ENCODE measurements at regions not wholly inside any gene's neighbourhood (a gene's known extent, or its start where the extent isn't known, plus 50 kb on each side); places are given as distances from the start of the nearest gene placed in this dataset.

DNA sequence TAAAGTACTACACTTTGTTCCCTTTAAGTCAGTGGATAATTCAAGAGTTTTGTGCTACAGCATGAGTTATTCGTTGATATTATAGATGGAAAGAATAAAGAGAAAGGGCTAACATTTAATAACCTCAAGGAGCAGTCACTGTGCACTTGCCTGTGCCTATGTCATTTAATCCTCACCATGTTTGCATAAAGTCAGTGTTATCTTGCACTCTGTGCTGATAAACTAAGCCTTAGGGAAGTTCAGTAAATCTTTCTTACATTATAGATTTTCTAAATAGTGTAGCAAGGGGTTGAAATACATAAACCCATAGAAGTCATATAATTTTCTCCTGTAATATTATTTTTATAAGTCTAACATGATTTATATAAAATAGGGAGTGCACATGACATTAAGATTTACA is 103.1 kb downstream of the TMEM26 start (continued):
- TF ChIP-seq, protein P1, sequence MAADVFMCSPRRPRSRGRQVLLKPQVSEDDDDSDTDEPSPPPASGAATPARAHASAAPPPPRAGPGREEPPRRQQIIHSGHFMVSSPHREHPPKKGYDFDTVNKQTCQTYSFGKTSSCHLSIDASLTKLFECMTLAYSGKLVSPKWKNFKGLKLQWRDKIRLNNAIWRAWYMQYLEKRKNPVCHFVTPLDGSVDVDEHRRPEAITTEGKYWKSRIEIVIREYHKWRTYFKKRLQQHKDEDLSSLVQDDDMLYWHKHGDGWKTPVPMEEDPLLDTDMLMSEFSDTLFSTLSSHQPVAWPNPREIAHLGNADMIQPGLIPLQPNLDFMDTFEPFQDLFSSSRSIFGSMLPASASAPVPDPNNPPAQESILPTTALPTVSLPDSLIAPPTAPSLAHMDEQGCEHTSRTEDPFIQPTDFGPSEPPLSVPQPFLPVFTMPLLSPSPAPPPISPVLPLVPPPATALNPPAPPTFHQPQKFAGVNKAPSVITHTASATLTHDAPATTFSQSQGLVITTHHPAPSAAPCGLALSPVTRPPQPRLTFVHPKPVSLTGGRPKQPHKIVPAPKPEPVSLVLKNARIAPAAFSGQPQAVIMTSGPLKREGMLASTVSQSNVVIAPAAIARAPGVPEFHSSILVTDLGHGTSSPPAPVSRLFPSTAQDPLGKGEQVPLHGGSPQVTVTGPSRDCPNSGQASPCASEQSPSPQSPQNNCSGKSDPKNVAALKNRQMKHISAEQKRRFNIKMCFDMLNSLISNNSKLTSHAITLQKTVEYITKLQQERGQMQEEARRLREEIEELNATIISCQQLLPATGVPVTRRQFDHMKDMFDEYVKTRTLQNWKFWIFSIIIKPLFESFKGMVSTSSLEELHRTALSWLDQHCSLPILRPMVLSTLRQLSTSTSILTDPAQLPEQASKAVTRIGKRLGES (CRISPR knock-in tag; IDR thresholded peaks at IDR 0.05; ENCODE audit: borderline replicate concordance), result no peak
- TF ChIP-seq GTF2F1 (IDR thresholded peaks at IDR 0.05; ENCODE audit: low read length), result no peak
- no peak for TF ChIP-seq ZMYM2 (CRISPR knock-in tag; IDR thresholded peaks at IDR 0.05)
- TF ChIP-seq, protein P2, sequence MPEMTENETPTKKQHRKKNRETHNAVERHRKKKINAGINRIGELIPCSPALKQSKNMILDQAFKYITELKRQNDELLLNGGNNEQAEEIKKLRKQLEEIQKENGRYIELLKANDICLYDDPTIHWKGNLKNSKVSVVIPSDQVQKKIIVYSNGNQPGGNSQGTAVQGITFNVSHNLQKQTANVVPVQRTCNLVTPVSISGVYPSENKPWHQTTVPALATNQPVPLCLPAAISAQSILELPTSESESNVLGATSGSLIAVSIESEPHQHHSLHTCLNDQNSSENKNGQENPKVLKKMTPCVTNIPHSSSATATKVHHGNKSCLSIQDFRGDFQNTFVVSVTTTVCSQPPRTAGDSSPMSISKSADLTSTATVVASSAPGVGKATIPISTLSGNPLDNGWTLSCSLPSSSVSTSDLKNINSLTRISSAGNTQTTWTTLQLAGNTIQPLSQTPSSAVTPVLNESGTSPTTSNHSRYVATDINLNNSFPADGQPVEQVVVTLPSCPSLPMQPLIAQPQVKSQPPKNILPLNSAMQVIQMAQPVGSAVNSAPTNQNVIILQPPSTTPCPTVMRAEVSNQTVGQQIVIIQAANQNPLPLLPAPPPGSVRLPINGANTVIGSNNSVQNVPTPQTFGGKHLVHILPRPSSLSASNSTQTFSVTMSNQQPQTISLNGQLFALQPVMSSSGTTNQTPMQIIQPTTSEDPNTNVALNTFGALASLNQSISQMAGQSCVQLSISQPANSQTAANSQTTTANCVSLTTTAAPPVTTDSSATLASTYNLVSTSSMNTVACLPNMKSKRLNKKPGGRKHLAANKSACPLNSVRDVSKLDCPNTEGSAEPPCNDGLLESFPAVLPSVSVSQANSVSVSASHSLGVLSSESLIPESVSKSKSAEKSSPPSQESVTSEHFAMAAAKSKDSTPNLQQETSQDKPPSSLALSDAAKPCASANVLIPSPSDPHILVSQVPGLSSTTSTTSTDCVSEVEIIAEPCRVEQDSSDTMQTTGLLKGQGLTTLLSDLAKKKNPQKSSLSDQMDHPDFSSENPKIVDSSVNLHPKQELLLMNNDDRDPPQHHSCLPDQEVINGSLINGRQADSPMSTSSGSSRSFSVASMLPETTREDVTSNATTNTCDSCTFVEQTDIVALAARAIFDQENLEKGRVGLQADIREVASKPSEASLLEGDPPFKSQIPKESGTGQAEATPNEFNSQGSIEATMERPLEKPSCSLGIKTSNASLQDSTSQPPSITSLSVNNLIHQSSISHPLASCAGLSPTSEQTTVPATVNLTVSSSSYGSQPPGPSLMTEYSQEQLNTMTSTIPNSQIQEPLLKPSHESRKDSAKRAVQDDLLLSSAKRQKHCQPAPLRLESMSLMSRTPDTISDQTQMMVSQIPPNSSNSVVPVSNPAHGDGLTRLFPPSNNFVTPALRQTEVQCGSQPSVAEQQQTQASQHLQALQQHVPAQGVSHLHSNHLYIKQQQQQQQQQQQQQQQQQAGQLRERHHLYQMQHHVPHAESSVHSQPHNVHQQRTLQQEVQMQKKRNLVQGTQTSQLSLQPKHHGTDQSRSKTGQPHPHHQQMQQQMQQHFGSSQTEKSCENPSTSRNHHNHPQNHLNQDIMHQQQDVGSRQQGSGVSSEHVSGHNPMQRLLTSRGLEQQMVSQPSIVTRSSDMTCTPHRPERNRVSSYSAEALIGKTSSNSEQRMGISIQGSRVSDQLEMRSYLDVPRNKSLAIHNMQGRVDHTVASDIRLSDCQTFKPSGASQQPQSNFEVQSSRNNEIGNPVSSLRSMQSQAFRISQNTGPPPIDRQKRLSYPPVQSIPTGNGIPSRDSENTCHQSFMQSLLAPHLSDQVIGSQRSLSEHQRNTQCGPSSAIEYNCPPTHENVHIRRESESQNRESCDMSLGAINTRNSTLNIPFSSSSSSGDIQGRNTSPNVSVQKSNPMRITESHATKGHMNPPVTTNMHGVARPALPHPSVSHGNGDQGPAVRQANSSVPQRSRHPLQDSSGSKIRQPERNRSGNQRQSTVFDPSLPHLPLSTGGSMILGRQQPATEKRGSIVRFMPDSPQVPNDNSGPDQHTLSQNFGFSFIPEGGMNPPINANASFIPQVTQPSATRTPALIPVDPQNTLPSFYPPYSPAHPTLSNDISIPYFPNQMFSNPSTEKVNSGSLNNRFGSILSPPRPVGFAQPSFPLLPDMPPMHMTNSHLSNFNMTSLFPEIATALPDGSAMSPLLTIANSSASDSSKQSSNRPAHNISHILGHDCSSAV (CRISPR knock-in tag; IDR thresholded peaks at IDR 0.05; ENCODE audit: borderline replicate concordance), result no peak
- TF ChIP-seq ZNF589 (CRISPR knock-in tag; conservative IDR thresholded peaks at IDR 0.05), result no peak
